HEK293 (cell line): ENCODE measurements at regions not wholly inside any gene's neighbourhood (a gene's known extent, or its start where the extent isn't known, plus 50 kb on each side); places are given as distances from the start of the nearest gene placed in this dataset.

Source experiments
- CTCF ChIA-PET: fragments of 350-600 bp; formaldehyde crosslinking; extraction: SDS; loops from one replicate; lab custom pipeline; 2021; ENCODE audit warnings: antibody characterized with exemption; lab: Yijun Ruan, JAX
- POLR2A ChIA-PET: fragments of 300-600 bp; formaldehyde crosslinking; extraction: SDS; loops from one replicate; lab custom pipeline; 2020; ENCODE audit warnings: antibody characterized with exemption, inconsistent platforms; lab: Yijun Ruan, JAX
- H3K27ac ChIP-seq: fragments of 200-500 bp; sonication (Bioruptor generic); 2 replicates; pipeline ENCODE4 v1.5.1; 2014; ENCODE audit warnings: low read depth, low read length, control low read depth, inconsistent platforms; ENCODE audit errors: extremely low read depth
- H3K36me3 ChIP-seq, 2 experiments: fragments of 200-500 bp in 1 of 2; sonication (Bioruptor generic) in 1 of 2; 1 replicate in 1 of 2; 2 replicates in 1 of 2; pipeline ENCODE4 v1.5.1; 2014 to 2017; ENCODE audit warnings: inconsistent platforms in 2 of 2, low read length in 2 of 2; ENCODE audit not compliant: control insufficient read depth in 2 of 2, insufficient read depth in 1 of 2
- H3K4me1 ChIP-seq: fragments of 200-500 bp; sonication (Bioruptor generic); 2 replicates; pipeline ENCODE4 v1.5.1; 2014; ENCODE audit warnings: mild to moderate bottlenecking, low read length, inconsistent platforms; ENCODE audit not compliant: control insufficient read depth, insufficient read depth
- H3K4me3 ChIP-seq: 2 replicates; pipeline ENCODE4 v1.5.1; 2011; ENCODE audit warnings: low read depth, mild to moderate bottlenecking, control low read depth, low read length, moderate library complexity
- H3K9me3 ChIP-seq: fragments of 200-500 bp; sonication (Bioruptor generic); 2 replicates; pipeline ENCODE4 v1.5.1; 2014; ENCODE audit warnings: low read depth, low read length, inconsistent platforms; ENCODE audit not compliant: control insufficient read depth, insufficient read depth
- HOXA7 ChIP-seq: sonication (generic); formaldehyde crosslinking; IDR thresholded peaks from 2 replicates; pipeline ENCODE4 v1.8.1; 2022; ENCODE audit warnings: missing genetic modification reagents, borderline replicate concordance
- KLF1 ChIP-seq: fragments of 450-650 bp; formaldehyde crosslinking; IDR thresholded peaks from 2 replicates; pipeline ENCODE4 v1.5.1; 2016; ENCODE audit warnings: missing biosample characterization, missing genetic modification characterization
- KLF17 ChIP-seq: fragments of 450-650 bp; formaldehyde crosslinking; IDR thresholded peaks from 2 replicates; pipeline ENCODE4 v1.5.1; 2016; ENCODE audit warnings: missing biosample characterization, missing genetic modification characterization
- KLF8 ChIP-seq: fragments of 450-650 bp; formaldehyde crosslinking; IDR thresholded peaks from 2 replicates; pipeline ENCODE4 v1.5.1; 2016; ENCODE audit warnings: missing biosample characterization, missing genetic modification characterization
- RBAK ChIP-seq: fragments of 450-650 bp; formaldehyde crosslinking; IDR thresholded peaks from 2 replicates; pipeline ENCODE4 v1.5.1; 2016; ENCODE audit warnings: missing biosample characterization, missing genetic modification characterization
- ZBTB44 ChIP-seq: fragments of 450-650 bp; IDR thresholded peaks from 2 replicates; pipeline ENCODE4 v1.5.1; 2018; ENCODE audit warnings: missing biosample characterization, mild to moderate bottlenecking, missing genetic modification characterization
- ZNF146 ChIP-seq: fragments of 450-650 bp; formaldehyde crosslinking; IDR thresholded peaks from 2 replicates; pipeline ENCODE4 v1.5.1; 2016; ENCODE audit warnings: missing biosample characterization, missing genetic modification characterization
- ZNF148 ChIP-seq: fragments of 450-650 bp; formaldehyde crosslinking; IDR thresholded peaks from 2 replicates; pipeline ENCODE4 v1.5.0; 2017; ENCODE audit warnings: missing biosample characterization, missing genetic modification characterization, borderline replicate concordance
- ZNF184 ChIP-seq: fragments of 450-650 bp; IDR thresholded peaks from 2 replicates; pipeline ENCODE4 v1.5.1; 2018; ENCODE audit warnings: missing biosample characterization, mild to moderate bottlenecking, missing genetic modification characterization
- ZNF292 ChIP-seq: fragments of 450-650 bp; formaldehyde crosslinking; IDR thresholded peaks from 2 replicates; pipeline ENCODE4 v1.5.1; 2016; ENCODE audit warnings: low read depth, missing biosample characterization, missing genetic modification characterization, borderline replicate concordance
- ZNF335 ChIP-seq: fragments of 450-650 bp; formaldehyde crosslinking; conservative IDR thresholded peaks from 2 replicates; pipeline ENCODE4 v1.5.1; 2016; ENCODE audit warnings: missing biosample characterization, missing genetic modification characterization
- ZNF404 ChIP-seq: fragments of 450-650 bp; formaldehyde crosslinking; IDR thresholded peaks from 2 replicates; pipeline ENCODE4 v1.5.1; 2017; ENCODE audit warnings: missing biosample characterization, missing genetic modification characterization
- ZNF416 ChIP-seq: fragments of 450-650 bp; formaldehyde crosslinking; IDR thresholded peaks from 2 replicates; pipeline ENCODE4 v1.5.1; 2016; ENCODE audit warnings: missing biosample characterization, missing genetic modification characterization
- ZNF473 ChIP-seq: fragments of 450-650 bp; formaldehyde crosslinking; IDR thresholded peaks from 2 replicates; pipeline ENCODE4 v1.5.1; 2017; ENCODE audit warnings: missing biosample characterization, missing genetic modification characterization
- ZNF521 ChIP-seq: fragments of 450-650 bp; formaldehyde crosslinking; IDR thresholded peaks from 2 replicates; pipeline ENCODE4 v1.5.1; 2017; ENCODE audit warnings: missing biosample characterization, mild to moderate bottlenecking, missing genetic modification characterization
- ZNF529 ChIP-seq: fragments of 450-650 bp; formaldehyde crosslinking; IDR thresholded peaks from 2 replicates; pipeline ENCODE4 v1.5.1; 2017; ENCODE audit warnings: missing genetic modification characterization, missing biosample characterization; ENCODE audit not compliant: insufficient replicate concordance
- ZNF610 ChIP-seq: fragments of 450-650 bp; formaldehyde crosslinking; IDR thresholded peaks from 2 replicates; pipeline ENCODE4 v1.5.1; 2016; ENCODE audit warnings: missing biosample characterization, missing genetic modification characterization, borderline replicate concordance
- ZNF621 ChIP-seq: fragments of 450-650 bp; formaldehyde crosslinking; IDR thresholded peaks from 2 replicates; pipeline ENCODE4 v1.5.1; 2017; ENCODE audit warnings: missing biosample characterization, missing genetic modification characterization
- ZNF701 ChIP-seq: fragments of 450-650 bp; formaldehyde crosslinking; IDR thresholded peaks from 2 replicates; pipeline ENCODE4 v1.5.1; 2016; ENCODE audit warnings: missing biosample characterization, missing genetic modification characterization
- ZNF707 ChIP-seq: fragments of 450-650 bp; formaldehyde crosslinking; IDR thresholded peaks from 2 replicates; pipeline ENCODE4 v1.5.1; 2016; ENCODE audit warnings: missing biosample characterization, missing genetic modification characterization
- ZNF830 ChIP-seq: fragments of 450-650 bp; IDR thresholded peaks from 2 replicates; pipeline ENCODE4 v1.5.0; 2018; ENCODE audit warnings: missing biosample characterization, missing genetic modification characterization, low read depth, mild to moderate bottlenecking, moderate library complexity
- ZSCAN16 ChIP-seq: fragments of 450-650 bp; formaldehyde crosslinking; IDR thresholded peaks from 2 replicates; pipeline ENCODE4 v1.5.1; 2016; ENCODE audit warnings: missing biosample characterization, missing genetic modification characterization
- ZSCAN4 ChIP-seq: fragments of 450-650 bp; formaldehyde crosslinking; IDR thresholded peaks from 2 replicates; pipeline ENCODE4 v1.5.1; 2017; ENCODE audit warnings: missing biosample characterization, missing genetic modification characterization
- ZXDB ChIP-seq: fragments of 450-650 bp; formaldehyde crosslinking; IDR thresholded peaks from 2 replicates; pipeline ENCODE4 v1.5.1; 2016; ENCODE audit warnings: missing biosample characterization, missing genetic modification characterization

- no peak overlapping the region for H3K4me3 ChIP-seq
- TF ChIP-seq ZNF292 (tag by site-specific recombination), result no peak
- TF ChIP-seq ZNF184 (tag by site-specific recombination), result no peak
- no peak for TF ChIP-seq ZNF701 (tag by site-specific recombination)
- TF ChIP-seq, all 188 proteins: peak for 0
- H3K36me3 ChIP-seq, result no peaks in the 10 kb centered on the region
- no peaks in the 10 kb centered on the region for H3K9me3 ChIP-seq
- H3K27ac ChIP-seq, result no peak overlapping the region
- CTCF ChIA-PET, result no interaction called here
- H3K4me1 ChIP-seq, result no peaks in the 10 kb centered on the region
- POLR2A ChIA-PET, result no interaction called here
These were observed 160.3 kb downstream of the SHOX start for GRCh38 chrX:790783-791360.

GRCh38 chrX:790041-790506 is 159.5 kb downstream of the SHOX start:
- Histone ChIP-seq H3K4me1 (no peaks in the 10 kb centered on the region), H3K36me3 (no peaks in the 10 kb centered on the region), H3K4me3 (no peak overlapping the region), H3K9me3 (no peaks in the 10 kb centered on the region), H3K27ac (no peak overlapping the region)
- ChIA-PET POLR2A (no interaction called here), CTCF (no interaction called here)
- TF ChIP-seq ZBTB44 (tag by site-specific recombination), result no peak
- no peak for TF ChIP-seq ZNF473 (tag by site-specific recombination)
- TF ChIP-seq ZSCAN4 (tag by site-specific recombination), result peak; percentile 14; the same call in 1 of the 2 replicates

GRCh38 chrX:789096-789495 is 158.5 kb downstream of the SHOX start:
- TF ChIP-seq ZNF148 (tag by site-specific recombination) (no peak), ZNF521 (no peak), ZNF416 (tag by site-specific recombination) (no peak), KLF8 (tag by site-specific recombination) (no peak), ZNF146 (tag by site-specific recombination) (no peak), ZNF830 (tag by site-specific recombination) (no peak), ZNF707 (tag by site-specific recombination) (no peak), KLF1 (tag by site-specific recombination) (no peak), HOXA7 (CRISPR knock-in tag) (no peak), ZNF610 (no peak), ZNF529 (no peak), KLF17 (tag by site-specific recombination) (no peak), ZNF404 (tag by site-specific recombination) (no peak), ZXDB (tag by site-specific recombination) (no peak), RBAK (no peak), ZNF621 (tag by site-specific recombination) (no peak), ZSCAN16 (tag by site-specific recombination) (no peak), ZNF335 (tag by site-specific recombination) (no peak)
- H3K9me3 ChIP-seq, result no peaks in the 10 kb centered on the region
- ChIA-PET POLR2A (no interaction called here), CTCF (no interaction called here)
- no peaks in the 10 kb centered on the region for H3K4me1 ChIP-seq
- H3K36me3 ChIP-seq, result no peaks in the 10 kb centered on the region
- H3K27ac ChIP-seq, result no peak overlapping the region
- H3K4me3 ChIP-seq, result no peak overlapping the region
